ENCODE measurements at regions not wholly inside any gene's neighbourhood (a gene's known extent, or its start where the extent isn't known, plus 50 kb on each side); places are given as distances from the start of the nearest gene placed in this dataset.

- Histone ChIP-seq H3K27me3 (no peaks in the 10 kb centered on the region), H3K4me1 (no peaks in the 10 kb centered on the region), H3K4me3 (no peak overlapping the region), H3K36me3 (no peaks in the 10 kb centered on the region), H3K27ac (no peak overlapping the region), H3K9me3 (no peaks in the 10 kb centered on the region)
- intact Hi-C loops (cut with DNase I) = no loop called here
- DNase-seq (no peak), ATAC-seq (no peak)
- TF ChIP-seq CTCF (IDR thresholded peaks at IDR 0.05) = no peak
These were observed 126.1 kb upstream of the ALDH1A3 start for GRCh38 chr15:100753503-100753902.

GRCh38 chr15:100757661-100758060, 122.0 kb upstream of the ALDH1A3 start:
- intact Hi-C loops (cut with DNase I) = no loop called here
- no peak overlapping the region for H3K4me3 ChIP-seq
- H3K36me3 ChIP-seq = no peaks in the 10 kb centered on the region
- no peak for DNase-seq
- ATAC-seq = no peak
- no peaks in the 10 kb centered on the region for H3K4me1 ChIP-seq
- no peak for TF ChIP-seq CTCF (IDR thresholded peaks at IDR 0.05)
- H3K27ac ChIP-seq = no peak overlapping the region
- no peaks in the 10 kb centered on the region for H3K9me3 ChIP-seq
- peaks cover 8% of the 10 kb centered on the region for H3K27me3 ChIP-seq

GRCh38 chr15:100758555-100758954, 121.1 kb upstream of the ALDH1A3 start:
- Histone ChIP-seq H3K9me3 (no peaks in the 10 kb centered on the region), H3K27me3 (peaks cover 8% of the 10 kb centered on the region), H3K4me1 (no peaks in the 10 kb centered on the region), H3K4me3 (no peak overlapping the region), H3K36me3 (no peaks in the 10 kb centered on the region), H3K27ac (no peak overlapping the region)
- intact Hi-C loops (cut with DNase I) = no loop called here
- DNase-seq (no peak), ATAC-seq (no peak)
- no peak for TF ChIP-seq CTCF (IDR thresholded peaks at IDR 0.05)

GRCh38 chr15:100759106-100759505, 120.5 kb upstream of the ALDH1A3 start:
- Histone ChIP-seq H3K27ac (peak overlapping the region; percentile 24), H3K4me1 (no peaks in the 10 kb centered on the region), H3K27me3 (peaks cover 8% of the 10 kb centered on the region), H3K4me3 (no peak overlapping the region), H3K36me3 (no peaks in the 10 kb centered on the region), H3K9me3 (no peaks in the 10 kb centered on the region)
- ATAC-seq = no peak
- no peak for DNase-seq
- intact Hi-C loops (cut with DNase I) = no loop called here
- TF ChIP-seq CTCF (IDR thresholded peaks at IDR 0.05) = no peak

GRCh38 chr15:100759698-100760356, 119.8 kb upstream of the ALDH1A3 start:
- H3K4me1 ChIP-seq = peaks cover 3% of the 10 kb centered on the region
- intact Hi-C loops (cut with DNase I) = no loop called here
- peaks cover 8% of the 10 kb centered on the region for H3K27me3 ChIP-seq
- no peak overlapping the region for H3K4me3 ChIP-seq
- H3K27ac ChIP-seq = peak overlapping the region; percentile 24
- no peaks in the 10 kb centered on the region for H3K36me3 ChIP-seq
- DNase-seq (no peak), ATAC-seq (no peak)
- no peaks in the 10 kb centered on the region for H3K9me3 ChIP-seq
- TF ChIP-seq CTCF (IDR thresholded peaks at IDR 0.05) = no peak

Data from upper lobe of right lung (tissue), 1 donor.